ENCODE measurements at regions not wholly inside any gene's neighbourhood (a gene's known extent, or its start where the extent isn't known, plus 50 kb on each side); places are given as distances from the start of the nearest gene placed in this dataset.

- H3K27ac ChIP-seq, result peak overlapping the region; percentile 33
- TF ChIP-seq ZFX (IDR thresholded peaks at IDR 0.05; ENCODE audit: borderline replicate concordance) (no peak), CTCF (IDR thresholded peaks at IDR 0.05) (no peak)
Observed at GRCh38 chr1:244952280-244952933, 88.1 kb upstream of the HNRNPU start.

- no peak overlapping the region for H3K27ac ChIP-seq
- TF ChIP-seq CTCF (IDR thresholded peaks at IDR 0.05), result no peak
- no peak for TF ChIP-seq ZFX (IDR thresholded peaks at IDR 0.05; ENCODE audit: borderline replicate concordance)
Observed at GRCh38 chr1:244948416-244948815, 84.1 kb upstream of the HNRNPU start.

GRCh38 chr1:244945109-244945671 is 80.8 kb upstream of the HNRNPU start:
- H3K27ac ChIP-seq, result no peak overlapping the region
- TF ChIP-seq CTCF (IDR thresholded peaks at IDR 0.05), result no peak
- no peak for TF ChIP-seq ZFX (IDR thresholded peaks at IDR 0.05; ENCODE audit: borderline replicate concordance)

GRCh38 chr1:244941121-244941520 is 76.8 kb upstream of the HNRNPU start:
- H3K27ac ChIP-seq, result no peak overlapping the region
- TF ChIP-seq CTCF (IDR thresholded peaks at IDR 0.05) (no peak), ZFX (IDR thresholded peaks at IDR 0.05; ENCODE audit: borderline replicate concordance) (no peak)

GRCh38 chr1:244937099-244937498 is 72.8 kb upstream of the HNRNPU start:
- TF ChIP-seq CTCF (IDR thresholded peaks at IDR 0.05) (no peak), ZFX (IDR thresholded peaks at IDR 0.05; ENCODE audit: borderline replicate concordance) (no peak)
- no peak overlapping the region for H3K27ac ChIP-seq

GRCh38 chr1:244920911-244921761 is 56.8 kb upstream of the HNRNPU start:
- no peak for TF ChIP-seq ZFX (IDR thresholded peaks at IDR 0.05; ENCODE audit: borderline replicate concordance)
- no peak for TF ChIP-seq CTCF (IDR thresholded peaks at IDR 0.05)
- no peak overlapping the region for H3K27ac ChIP-seq
